Central memory CD8-positive, alpha-beta T cell (primary cell): ENCODE measurements at regions not wholly inside any gene's neighbourhood (a gene's known extent, or its start where the extent isn't known, plus 50 kb on each side); places are given as distances from the start of the nearest gene placed in this dataset.

Experiments used
- ATAC-seq: fragments of 150-1000 bp; cut with Tn5 transposase; replicated peaks from 2 replicates; pipeline ENCODE4 v1.10.0; 2022; ENCODE audit warnings: mild to moderate bottlenecking, moderate FRiP score, moderate number of reproducible peaks; ENCODE audit not compliant: poor library complexity, severe bottlenecking; ENCODE audit errors: extremely low read depth
- DNase-seq, 2 donors: peaks; one replicate each; pipeline ENCODE4 v3.0.0; 2021; ENCODE audit warnings: low spot score in 2 of 2
- H3K27ac Mint-ChIP-seq: one replicate; pipeline ENCODE4 v1.8.0; 2022; ENCODE audit warnings: low read depth, mild to moderate bottlenecking, moderate library complexity, mixed read lengths
- H3K27me3 Mint-ChIP-seq: one replicate; pipeline ENCODE4 v1.8.0; 2022; ENCODE audit warnings: mixed read lengths
- H3K36me3 Mint-ChIP-seq: one replicate; pipeline ENCODE4 v1.8.0; 2022; ENCODE audit warnings: mild to moderate bottlenecking, moderate library complexity, mixed read lengths; ENCODE audit not compliant: insufficient read depth
- H3K4me1 Mint-ChIP-seq: one replicate; pipeline ENCODE4 v1.8.0; 2022; ENCODE audit warnings: mixed read lengths
- H3K4me3 Mint-ChIP-seq: one replicate; pipeline ENCODE4 v1.8.0; 2022; ENCODE audit warnings: mild to moderate bottlenecking, moderate library complexity, mixed read lengths
- H3K9me3 Mint-ChIP-seq: one replicate; pipeline ENCODE4 v1.8.0; 2022; ENCODE audit warnings: mixed read lengths

DNA sequence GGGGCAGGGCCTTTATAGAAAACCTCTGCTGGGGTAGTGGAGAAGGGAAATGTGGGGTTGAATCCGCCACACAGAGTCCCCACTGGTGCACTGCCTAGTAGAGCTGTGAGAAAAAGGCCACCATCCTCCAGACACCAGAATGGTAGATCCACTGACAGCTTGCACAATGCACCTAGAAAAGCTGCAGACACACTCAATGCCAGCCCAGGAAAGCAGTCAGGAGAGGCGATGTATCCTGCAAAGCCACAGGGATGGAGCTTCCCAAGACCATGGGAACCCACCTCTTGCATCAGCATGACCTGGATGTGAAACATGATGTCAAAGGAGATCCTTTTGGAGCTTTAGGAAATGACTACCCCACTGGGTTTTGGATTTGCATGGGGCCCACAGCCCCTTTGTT is 958.0 kb upstream of the MIR17HG start:
- no peaks in the 10 kb centered on the region for H3K36me3 Mint-ChIP-seq
- H3K27me3 Mint-ChIP-seq, result no peaks in the 10 kb centered on the region
- DNase-seq, result no peak

DNA sequence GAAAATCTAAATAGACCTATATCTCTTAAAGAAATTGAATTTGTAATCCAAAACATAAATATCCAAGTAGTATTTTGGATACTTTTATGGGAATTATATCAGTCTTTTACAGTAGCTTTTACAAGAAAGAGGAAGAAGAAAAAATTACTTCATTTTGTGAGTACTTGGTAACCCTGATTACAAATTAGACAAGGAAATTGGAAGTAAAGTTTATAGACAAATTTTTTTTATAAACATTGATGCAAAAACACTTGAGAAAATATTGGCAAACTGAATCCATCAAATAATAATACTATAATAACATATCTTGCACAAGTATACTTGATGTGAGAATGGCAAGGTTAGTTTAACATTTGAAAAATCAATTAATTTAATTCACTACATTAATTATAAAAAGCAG is 954.1 kb upstream of the MIR17HG start:
- DNase-seq (no peak), ATAC-seq (no peak)
- Mint-ChIP-seq H3K27me3 (no peaks in the 10 kb centered on the region), H3K36me3 (no peaks in the 10 kb centered on the region), H3K9me3 (peaks cover 25% of the 10 kb centered on the region), H3K4me1 (no peaks in the 10 kb centered on the region), H3K27ac (no peak overlapping the region), H3K4me3 (no peak overlapping the region)

More for the DNA sequence above, 958.0 kb upstream of the MIR17HG start:
- peaks cover 33% of the 10 kb centered on the region for H3K9me3 Mint-ChIP-seq
- no peak overlapping the region for H3K4me3 Mint-ChIP-seq
- no peak overlapping the region for H3K27ac Mint-ChIP-seq
- H3K4me1 Mint-ChIP-seq, result no peaks in the 10 kb centered on the region
- ATAC-seq, result no peak

DNA sequence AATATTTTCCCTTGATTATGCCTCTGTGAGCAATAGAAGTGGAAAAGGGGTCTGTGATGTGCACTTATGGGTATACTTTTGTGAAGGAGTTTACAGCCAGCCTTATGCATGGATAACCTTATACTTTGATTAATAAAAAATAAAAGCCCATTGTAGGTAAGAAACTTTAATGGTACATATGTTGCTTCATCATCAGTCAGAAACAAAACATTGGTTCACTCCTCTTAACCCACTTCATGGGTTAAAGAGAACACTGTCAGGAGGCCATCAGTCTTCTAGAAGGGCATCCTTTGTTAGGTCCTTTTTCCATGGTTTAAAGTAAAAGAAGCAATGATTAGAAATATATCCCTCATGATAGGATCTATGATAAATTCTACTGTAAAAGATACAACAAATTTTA is 952.1 kb upstream of the MIR17HG start:
- Mint-ChIP-seq H3K36me3 (no peaks in the 10 kb centered on the region), H3K27ac (no peak overlapping the region), H3K27me3 (no peaks in the 10 kb centered on the region), H3K9me3 (peaks cover 15% of the 10 kb centered on the region), H3K4me1 (no peaks in the 10 kb centered on the region), H3K4me3 (no peak overlapping the region)
- no peak for ATAC-seq
- no peak for DNase-seq

DNA sequence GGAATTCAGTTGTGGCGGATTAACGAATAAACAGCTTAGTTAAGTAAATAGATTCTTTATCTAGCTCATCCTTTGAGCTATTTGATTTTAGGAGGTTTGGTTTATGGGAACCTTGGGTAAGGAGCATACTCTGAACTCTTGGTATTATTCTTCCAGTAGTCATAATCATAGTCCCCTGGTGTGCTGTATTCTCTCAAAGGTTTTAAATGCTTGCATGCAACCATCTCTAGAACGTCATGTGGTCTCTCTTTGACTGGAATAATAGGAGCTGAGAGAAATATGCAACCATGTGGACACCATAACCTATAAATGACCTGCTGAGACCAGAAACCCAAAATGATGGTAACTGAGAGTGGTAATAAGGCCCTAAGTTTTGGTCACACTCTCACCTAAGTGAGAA is 951.6 kb upstream of the MIR17HG start:
- Mint-ChIP-seq H3K27ac (no peak overlapping the region), H3K9me3 (peaks cover 16% of the 10 kb centered on the region), H3K27me3 (no peaks in the 10 kb centered on the region), H3K4me3 (no peak overlapping the region), H3K4me1 (no peaks in the 10 kb centered on the region), H3K36me3 (no peaks in the 10 kb centered on the region)
- DNase-seq, result no peak
- ATAC-seq, result no peak

DNA sequence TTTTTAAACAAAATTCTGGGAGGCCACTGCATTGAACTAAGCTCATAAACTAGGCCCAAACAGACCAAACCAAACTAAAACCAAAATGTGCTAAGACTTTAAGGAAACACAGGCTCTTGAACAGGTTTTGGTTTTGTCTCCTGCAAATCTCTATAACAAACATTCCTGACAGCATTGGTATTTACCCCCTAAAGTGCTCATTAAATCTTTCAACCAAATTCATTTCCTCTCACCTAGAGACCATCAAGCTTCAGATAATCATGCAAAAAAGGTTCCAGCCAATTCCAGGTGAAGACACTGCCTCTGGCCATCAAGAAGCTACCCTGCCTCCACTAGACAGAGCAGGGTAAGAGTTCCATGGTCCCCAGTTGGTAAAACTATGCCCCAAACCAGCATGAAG is 951.2 kb upstream of the MIR17HG start:
- H3K27me3 Mint-ChIP-seq, result no peaks in the 10 kb centered on the region
- no peak for DNase-seq
- H3K4me1 Mint-ChIP-seq, result no peaks in the 10 kb centered on the region
- peaks cover 12% of the 10 kb centered on the region for H3K9me3 Mint-ChIP-seq
- no peaks in the 10 kb centered on the region for H3K36me3 Mint-ChIP-seq
- H3K4me3 Mint-ChIP-seq, result no peak overlapping the region
- no peak overlapping the region for H3K27ac Mint-ChIP-seq
- ATAC-seq, result no peak

DNA sequence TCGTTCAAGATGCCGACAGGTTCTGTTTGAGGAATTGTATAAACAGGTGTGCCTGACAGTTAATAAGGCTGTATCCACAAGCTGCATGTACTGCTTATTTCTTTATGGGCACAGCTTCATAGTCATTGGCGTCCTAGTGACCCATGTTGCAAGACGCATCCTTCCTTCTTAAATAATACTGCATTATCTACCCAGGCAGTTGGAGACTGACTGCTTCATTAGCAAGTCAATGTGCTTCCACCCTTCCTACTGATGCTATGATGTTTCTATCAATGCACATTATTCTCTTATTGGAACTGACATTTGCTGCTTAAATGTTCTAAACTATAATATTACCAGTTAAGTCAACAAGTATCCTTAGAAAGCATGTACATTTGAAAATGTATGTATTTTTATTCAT is 950.0 kb upstream of the MIR17HG start:
- no peak overlapping the region for H3K4me3 Mint-ChIP-seq
- DNase-seq (no peak), ATAC-seq (no peak)
- H3K4me1 Mint-ChIP-seq, result no peaks in the 10 kb centered on the region
- no peaks in the 10 kb centered on the region for H3K36me3 Mint-ChIP-seq
- H3K9me3 Mint-ChIP-seq, result peaks cover 20% of the 10 kb centered on the region
- H3K27ac Mint-ChIP-seq, result no peak overlapping the region
- no peaks in the 10 kb centered on the region for H3K27me3 Mint-ChIP-seq

DNA sequence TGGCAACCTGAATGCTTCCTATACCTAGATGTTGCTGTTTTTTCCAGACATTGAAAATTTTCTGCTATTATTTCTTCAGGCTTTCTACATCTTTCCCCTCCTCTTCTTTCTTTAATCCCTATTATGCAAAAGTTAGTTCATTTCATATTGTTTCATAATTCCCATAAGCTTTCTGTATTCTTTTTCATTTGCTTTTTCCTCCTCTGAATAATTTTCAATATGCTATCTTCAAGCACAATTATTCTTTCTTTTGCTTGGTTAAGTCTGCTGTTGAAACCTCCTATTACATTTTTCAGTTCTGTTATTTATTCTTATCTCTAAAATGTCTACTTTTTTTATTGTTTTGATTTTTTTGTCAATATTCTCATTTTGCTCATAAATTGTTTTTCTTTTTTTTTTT is 947.1 kb upstream of the MIR17HG start:
- H3K27ac Mint-ChIP-seq, result no peak overlapping the region
- H3K36me3 Mint-ChIP-seq, result peaks cover 1% of the 10 kb centered on the region
- H3K27me3 Mint-ChIP-seq, result no peaks in the 10 kb centered on the region
- peaks cover 26% of the 10 kb centered on the region for H3K9me3 Mint-ChIP-seq
- no peak for DNase-seq
- no peak for ATAC-seq
- H3K4me3 Mint-ChIP-seq, result no peak overlapping the region
- H3K4me1 Mint-ChIP-seq, result no peaks in the 10 kb centered on the region

DNA sequence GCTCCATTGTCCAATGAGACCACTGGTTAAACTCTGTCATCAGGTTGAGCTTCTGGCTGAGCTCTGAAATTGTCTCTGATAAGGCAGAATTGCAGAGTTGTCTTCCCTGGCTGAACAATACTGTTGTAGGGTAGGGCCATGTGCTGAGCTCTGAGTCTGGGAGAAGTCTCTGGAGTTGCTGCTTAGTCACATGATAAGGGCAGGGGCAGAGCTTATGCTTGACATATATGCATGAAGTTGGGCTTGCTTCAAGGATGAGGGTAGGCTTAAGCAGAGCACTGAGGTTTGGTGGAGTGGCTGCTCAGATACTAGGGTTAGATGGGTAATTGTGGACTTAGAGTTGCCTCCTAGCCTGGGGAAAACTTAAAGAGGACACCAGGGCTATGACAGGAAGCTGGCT is 946.3 kb upstream of the MIR17HG start:
- Mint-ChIP-seq H3K4me3 (no peak overlapping the region), H3K27ac (no peak overlapping the region), H3K4me1 (no peaks in the 10 kb centered on the region), H3K27me3 (no peaks in the 10 kb centered on the region), H3K9me3 (peaks cover 26% of the 10 kb centered on the region), H3K36me3 (peaks cover 2% of the 10 kb centered on the region)
- no peak for ATAC-seq
- no peak for DNase-seq

DNA sequence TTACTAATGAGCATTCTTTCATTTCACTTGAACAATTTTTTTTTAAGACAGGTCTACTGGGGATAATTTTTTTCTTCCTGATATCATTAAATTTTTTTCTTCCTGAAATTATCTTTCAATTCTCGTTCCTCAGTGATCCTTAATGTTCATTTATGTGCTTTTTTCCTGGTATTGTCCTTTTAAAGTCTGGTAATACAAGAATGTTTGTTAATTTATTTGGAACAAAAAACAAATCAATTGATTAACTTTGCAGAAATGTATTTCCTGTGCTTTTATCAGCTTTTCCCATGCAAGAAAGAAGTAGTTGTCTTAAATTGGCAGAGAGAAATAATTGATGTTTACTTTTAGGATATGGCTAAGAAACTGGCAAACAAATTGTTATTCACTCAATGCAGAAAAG is 945.4 kb upstream of the MIR17HG start:
- ATAC-seq, result no peak
- H3K36me3 Mint-ChIP-seq, result peaks cover 3% of the 10 kb centered on the region
- no peak overlapping the region for H3K4me3 Mint-ChIP-seq
- H3K27me3 Mint-ChIP-seq, result no peaks in the 10 kb centered on the region
- no peak overlapping the region for H3K27ac Mint-ChIP-seq
- peaks cover 22% of the 10 kb centered on the region for H3K9me3 Mint-ChIP-seq
- no peak for DNase-seq
- no peaks in the 10 kb centered on the region for H3K4me1 Mint-ChIP-seq

DNA sequence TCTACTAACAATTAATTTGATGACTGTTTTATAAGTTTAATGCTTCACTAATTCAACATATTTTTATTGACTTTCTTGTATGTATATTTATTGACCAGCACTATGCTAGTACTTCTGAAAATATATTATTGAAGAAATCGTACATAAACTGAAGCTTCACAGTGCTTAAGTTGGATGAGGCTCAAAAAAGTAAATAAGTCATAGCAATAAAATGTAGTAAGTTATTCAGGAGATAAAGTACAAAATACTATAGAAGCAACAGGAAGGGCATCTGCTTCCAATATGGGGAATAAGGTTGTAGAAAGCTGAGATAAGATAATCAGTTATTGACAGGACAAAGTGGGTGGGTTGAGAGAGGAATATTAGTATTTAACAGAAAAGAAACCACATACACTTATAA is 944.9 kb upstream of the MIR17HG start:
- no peaks in the 10 kb centered on the region for H3K27me3 Mint-ChIP-seq

DNA sequence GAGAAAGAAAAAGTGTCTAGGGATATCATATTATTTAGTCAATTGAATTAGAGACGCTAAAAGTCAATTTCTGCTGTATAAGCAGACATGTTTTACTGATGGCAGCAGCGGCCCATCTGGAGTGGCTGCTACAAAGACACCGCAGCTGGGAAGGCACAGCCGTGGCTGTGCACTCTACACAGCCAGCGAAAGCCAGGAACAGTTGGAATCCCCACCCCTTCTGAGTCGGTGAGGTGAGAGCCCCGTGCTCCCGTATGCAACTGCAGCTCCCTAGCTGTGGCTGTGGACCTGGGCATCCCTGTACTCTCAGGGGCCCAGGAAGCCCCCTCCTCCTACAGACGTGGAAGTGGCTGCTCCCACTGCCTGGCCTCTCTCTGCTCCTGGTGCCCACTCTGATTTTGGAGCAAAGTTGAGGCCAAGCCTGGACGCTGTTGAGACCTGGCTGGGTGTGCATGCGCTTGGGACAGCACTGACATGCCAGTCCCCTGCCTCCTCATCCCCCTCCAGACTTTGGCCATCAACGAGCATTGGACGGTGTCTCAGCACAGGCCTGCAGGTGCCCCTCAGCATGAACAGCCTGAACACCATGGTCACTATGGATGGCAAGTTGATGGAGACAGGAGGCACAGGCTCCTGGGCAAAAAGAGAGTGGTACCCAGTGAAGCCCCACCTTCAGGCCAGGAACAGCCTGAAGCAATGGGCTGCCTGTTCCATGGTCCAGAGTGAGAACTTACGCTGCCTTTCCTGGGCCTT is 944.0 kb upstream of the MIR17HG start:
- peaks cover 21% of the 10 kb centered on the region for H3K9me3 Mint-ChIP-seq
- H3K27me3 Mint-ChIP-seq, result no peaks in the 10 kb centered on the region
- no peak overlapping the region for H3K4me3 Mint-ChIP-seq
- no peak for DNase-seq
- peaks cover 4% of the 10 kb centered on the region for H3K36me3 Mint-ChIP-seq
- H3K4me1 Mint-ChIP-seq, result no peaks in the 10 kb centered on the region
- ATAC-seq, result no peak
- no peak overlapping the region for H3K27ac Mint-ChIP-seq

More for the DNA sequence above, 944.9 kb upstream of the MIR17HG start:
- Mint-ChIP-seq H3K4me1 (no peaks in the 10 kb centered on the region), H3K9me3 (peaks cover 21% of the 10 kb centered on the region), H3K4me3 (no peak overlapping the region), H3K27ac (no peak overlapping the region), H3K36me3 (peaks cover 4% of the 10 kb centered on the region)
- ATAC-seq, result no peak
- DNase-seq, result no peak

DNA sequence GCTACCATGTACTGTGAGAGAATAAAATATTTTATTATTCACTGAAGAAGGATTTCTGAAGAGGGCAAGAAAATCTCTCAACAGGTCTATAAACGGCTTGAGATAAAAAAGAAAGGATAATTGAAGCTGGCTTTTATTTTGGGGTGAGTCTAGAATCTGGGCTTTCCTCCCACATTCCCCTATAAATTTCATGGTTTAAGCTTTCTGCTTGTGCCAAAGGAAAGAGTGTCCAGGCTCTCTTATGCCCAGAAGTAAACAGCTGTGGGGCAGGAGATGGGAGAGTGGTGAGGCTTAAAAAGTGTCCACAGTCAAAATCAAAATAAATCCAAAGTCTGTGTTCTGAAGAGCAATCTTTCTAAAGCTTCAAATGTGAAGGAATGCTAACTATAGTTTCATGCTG is 942.2 kb upstream of the MIR17HG start:
- Mint-ChIP-seq H3K9me3 (peaks cover 18% of the 10 kb centered on the region), H3K27me3 (no peaks in the 10 kb centered on the region), H3K4me3 (no peak overlapping the region), H3K27ac (no peak overlapping the region), H3K36me3 (peaks cover 4% of the 10 kb centered on the region), H3K4me1 (no peaks in the 10 kb centered on the region)
- ATAC-seq (no peak), DNase-seq (no peak)

DNA sequence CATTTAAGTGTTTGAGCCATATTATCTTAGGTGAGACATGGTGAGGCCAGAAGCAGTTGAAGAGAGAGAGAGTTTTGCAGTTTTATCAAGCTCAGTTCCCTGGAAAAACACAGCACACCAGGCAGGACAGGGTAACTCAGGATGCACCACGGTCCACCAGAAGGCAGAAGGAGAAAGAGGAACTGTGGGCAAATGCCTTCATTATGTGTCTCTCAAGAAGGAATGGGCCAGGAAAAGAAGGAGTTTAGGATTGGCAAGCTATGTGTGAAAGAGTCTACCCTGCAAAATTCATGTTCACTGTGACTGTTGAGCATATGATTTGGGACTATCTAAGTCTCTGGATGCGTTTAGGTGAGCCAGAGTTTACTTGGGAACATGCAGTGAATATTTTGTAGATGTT is 934.5 kb upstream of the MIR17HG start:
- no peaks in the 10 kb centered on the region for H3K4me1 Mint-ChIP-seq
- H3K27me3 Mint-ChIP-seq, result no peaks in the 10 kb centered on the region
- no peaks in the 10 kb centered on the region for H3K36me3 Mint-ChIP-seq
- H3K9me3 Mint-ChIP-seq, result peaks cover 12% of the 10 kb centered on the region
- DNase-seq, result no peak
- no peak for ATAC-seq
- H3K4me3 Mint-ChIP-seq, result no peak overlapping the region
- no peak overlapping the region for H3K27ac Mint-ChIP-seq
